Mucosa of descending colon (tissue), 3 donors: ENCODE measurements at regions not wholly inside any gene's neighbourhood (a gene's known extent, or its start where the extent isn't known, plus 50 kb on each side); places are given as distances from the start of the nearest gene placed in this dataset.
"Not testable (repeated sequence)": the region's sequence is repeated elsewhere in the genome, so short reads cannot be mapped to it uniquely, and the experiment has no call there.

ENCODE experiments used
- ATAC-seq: fragments of 200-7000 bp; cut with Tn5 transposase; one replicate; pipeline ENCODE4 v1.9.1; 2020; ENCODE audit warnings: mild to moderate bottlenecking, moderate library complexity
- DNase-seq, 3 donors: peaks; one replicate each; pipeline ENCODE4 v3.0.0-alpha.2; 2020
- H3K36me3 ChIP-seq: fragments of 200-600 bp; one replicate; pipeline ENCODE4 v1.8.0; 2021; ENCODE audit warnings: low read depth, mild to moderate bottlenecking
- H3K4me1 ChIP-seq: fragments of 200-600 bp; one replicate; pipeline ENCODE4 v1.8.0; 2021; ENCODE audit warnings: low read depth, mild to moderate bottlenecking
- H3K4me3 ChIP-seq: fragments of 200-600 bp; one replicate; pipeline ENCODE4 v1.8.0; 2021; ENCODE audit warnings: mild to moderate bottlenecking
- H3K9me3 ChIP-seq: fragments of 200-600 bp; one replicate; pipeline ENCODE4 v1.8.0; 2021; ENCODE audit warnings: mild to moderate bottlenecking
- CTCF ChIP-seq: fragments of 200-600 bp; IDR thresholded peaks from one replicate; pipeline ENCODE4 v1.8.0; 2022; ENCODE audit warnings: antibody characterized with exemption, mild to moderate bottlenecking
- intact Hi-C, 2 donors: fragments of 100-400 bp; cut with DNase I in 1 of 2; cut with micrococcal nuclease in 1 of 2; formaldehyde crosslinking; loops; one replicate each; pipeline versions ENCODE4 v1.11.0 to v1.11.1; 2022; cut with DNase I, micrococcal nuclease
- donor health status: DM: no; HTN: no; CAD: no; lungs with moderate emphysema.
- donor health status: DM: no; HTN: no; CAD: no.
- donor health status: DM: no; HTN: yes; CAD: no.

- intact Hi-C loops, result no loop called here
- no peak overlapping the region for H3K4me3 ChIP-seq
- ATAC-seq, result no peak
- H3K9me3 ChIP-seq, result no peaks in the 10 kb centered on the region
- TF ChIP-seq CTCF, result no peak
- H3K36me3 ChIP-seq, result no peaks in the 10 kb centered on the region
- no peak for DNase-seq
- no peaks in the 10 kb centered on the region for H3K4me1 ChIP-seq
Measured at GRCh38 chr12:107179871-107180270, 86.5 kb upstream of the CRY1 start.

- ATAC-seq (no peak), DNase-seq (no peak)
- no peaks in the 10 kb centered on the region for H3K9me3 ChIP-seq
- H3K4me3 ChIP-seq, result no peak overlapping the region
- TF ChIP-seq CTCF, result no peak
- H3K4me1 ChIP-seq, result no peaks in the 10 kb centered on the region
- intact Hi-C loops, result no loop called here
- H3K36me3 ChIP-seq, result no peaks in the 10 kb centered on the region
Measured at GRCh38 chr12:107180272-107180671, 86.9 kb upstream of the CRY1 start.

GRCh38 chr12:107184359-107184930 is 91.1 kb upstream of the CRY1 start:
- Histone ChIP-seq H3K9me3 (no peaks in the 10 kb centered on the region), H3K36me3 (no peaks in the 10 kb centered on the region), H3K4me1 (no peaks in the 10 kb centered on the region), H3K4me3 (no peak overlapping the region)
- DNase-seq (no peak), ATAC-seq (no peak)
- intact Hi-C loops, result no loop called here
- no peak for TF ChIP-seq CTCF

GRCh38 chr12:107196681-107197080 is 103.3 kb upstream of the CRY1 start:
- no peak for TF ChIP-seq CTCF
- DNase-seq (no peak), ATAC-seq (no peak)
- no peaks in the 10 kb centered on the region for H3K36me3 ChIP-seq
- no peaks in the 10 kb centered on the region for H3K4me1 ChIP-seq
- no peaks in the 10 kb centered on the region for H3K9me3 ChIP-seq
- intact Hi-C loops, result no loop called here
- H3K4me3 ChIP-seq, result no peak overlapping the region

GRCh38 chr12:107200394-107200793 is 107.0 kb upstream of the CRY1 start:
- Histone ChIP-seq H3K9me3 (no peaks in the 10 kb centered on the region), H3K36me3 (no peaks in the 10 kb centered on the region), H3K4me1 (no peaks in the 10 kb centered on the region), H3K4me3 (no peak overlapping the region)
- no peak for DNase-seq
- TF ChIP-seq CTCF, result no peak
- intact Hi-C loops, result no loop called here
- no peak for ATAC-seq

GRCh38 chr12:107207931-107208525 is 114.7 kb upstream of the CRY1 start:
- Histone ChIP-seq H3K4me3 (no peak overlapping the region), H3K4me1 (no peaks in the 10 kb centered on the region), H3K9me3 (no peaks in the 10 kb centered on the region), H3K36me3 (no peaks in the 10 kb centered on the region)
- no peak for TF ChIP-seq CTCF
- DNase-seq (no peak), ATAC-seq (no peak)
- intact Hi-C loops, result no loop called here

GRCh38 chr12:107209700-107210099 is 116.4 kb upstream of the CRY1 start:
- DNase-seq, H3K4me1 ChIP-seq, H3K4me3 ChIP-seq, intact Hi-C loops, H3K36me3 ChIP-seq, ATAC-seq, H3K9me3 ChIP-seq: not testable (repeated sequence)

- intact Hi-C loops, H3K36me3 ChIP-seq, H3K4me3 ChIP-seq, H3K4me1 ChIP-seq, H3K9me3 ChIP-seq, ATAC-seq, DNase-seq: not testable (repeated sequence)
Measured at GRCh38 chr12:107214373-107214773, 121.0 kb upstream of the CRY1 start.

GRCh38 chr12:107216411-107216810 is 123.1 kb upstream of the CRY1 start:
- not testable (repeated sequence) for H3K36me3 ChIP-seq, H3K4me3 ChIP-seq

More at GRCh38 chr12:107216411-107216810, 123.1 kb upstream of the CRY1 start:
- H3K4me1 ChIP-seq, DNase-seq, ATAC-seq, intact Hi-C loops, H3K9me3 ChIP-seq: not testable (repeated sequence)
